Keratinocyte (primary cell): ENCODE measurements at regions not wholly inside any gene's neighbourhood (a gene's known extent, or its start where the extent isn't known, plus 50 kb on each side); places are given as distances from the start of the nearest gene placed in this dataset.

Experiments
- DNase-seq: peaks from one replicate; pipeline ENCODE4 v3.0.0-alpha.2; 2011; ENCODE audit warnings: low read depth, missing footprints, low spot score
- FAIRE-seq: peaks from 2 replicates; lab custom pipeline; 2011; peaks lifted over from hg19 to GRCh38; lab: Jason Lieb, UNC
- H2AFZ ChIP-seq: 2 replicates; pipeline ENCODE4 v1.6.0; 2012; ENCODE audit warnings: low read length, control low read depth, inconsistent platforms; ENCODE audit not compliant: control insufficient read depth
- H3K27ac ChIP-seq: 2 replicates; pipeline ENCODE4 v1.5.1; 2011; ENCODE audit warnings: low read length; ENCODE audit not compliant: control insufficient read depth, insufficient read depth
- H3K27me3 ChIP-seq: 3 replicates; pipeline ENCODE4 v1.6.0; 2011; ENCODE audit warnings: low read length; ENCODE audit not compliant: control insufficient read depth, insufficient read depth; ENCODE audit errors: extremely low read depth
- H3K36me3 ChIP-seq, 2 experiments: 2 replicates in 1 of 2; 3 replicates in 1 of 2; pipeline ENCODE4 v1.5.1; 2011; ENCODE audit warnings: low read length in 2 of 2, mild to moderate bottlenecking in 1 of 2; ENCODE audit not compliant: control insufficient read depth in 2 of 2, insufficient read depth in 2 of 2; ENCODE audit errors: extremely low read depth in 1 of 2
- H3K4me1 ChIP-seq: 3 replicates; pipeline ENCODE4 v1.5.1; 2011; ENCODE audit warnings: low read length; ENCODE audit not compliant: control insufficient read depth, insufficient read depth; ENCODE audit errors: extremely low read depth
- H3K4me2 ChIP-seq: 3 replicates; pipeline ENCODE4 v1.6.0; 2011; ENCODE audit warnings: low read depth, low read length; ENCODE audit not compliant: control insufficient read depth, insufficient read depth; ENCODE audit errors: extremely low read depth
- H3K4me3 ChIP-seq, 3 experiments: fragments of 200-600 bp in 1 of 3; sonication (generic) in 1 of 3; 2 replicates in 2 of 3; 3 replicates in 1 of 3; pipeline ENCODE4 v1.5.1; 2011 to 2016; ENCODE audit warnings: low read length in 3 of 3, mild to moderate bottlenecking in 3 of 3, control low read depth in 2 of 3, inconsistent platforms in 1 of 3, low read depth in 1 of 3, mixed read lengths in 1 of 3, mixed run types in 1 of 3, moderate library complexity in 1 of 3; ENCODE audit not compliant: control insufficient read depth in 2 of 3, insufficient read depth in 2 of 3; ENCODE audit errors: extremely low read depth in 1 of 3
- H3K79me2 ChIP-seq: 2 replicates; pipeline ENCODE4 v1.6.0; 2012; ENCODE audit warnings: low read length; ENCODE audit not compliant: control insufficient read depth, insufficient read depth
- H3K9ac ChIP-seq: 3 replicates; pipeline ENCODE4 v1.6.0; 2011; ENCODE audit warnings: low read length; ENCODE audit not compliant: control insufficient read depth, insufficient read depth; ENCODE audit errors: extremely low read depth
- H3K9me1 ChIP-seq: 3 replicates; pipeline ENCODE4 v1.6.0; 2011; ENCODE audit warnings: low read length; ENCODE audit not compliant: control insufficient read depth, insufficient read depth; ENCODE audit errors: extremely low read depth
- H3K9me3 ChIP-seq: 2 replicates; pipeline ENCODE4 v1.5.1; 2012; ENCODE audit warnings: low read depth, low read length; ENCODE audit not compliant: control insufficient read depth
- H4K20me1 ChIP-seq: 3 replicates; pipeline ENCODE4 v1.6.0; 2011; ENCODE audit warnings: low read length; ENCODE audit not compliant: control insufficient read depth, insufficient read depth; ENCODE audit errors: extremely low read depth
- CTCF ChIP-seq, 3 experiments: IDR thresholded peaks in 1 of 3; conservative IDR thresholded peaks in 1 of 3; optimal IDR thresholded peaks in 1 of 3; 2 replicates in 2 of 3; 3 replicates in 1 of 3; pipeline versions ENCODE3 to v1.5.1; 2011; ENCODE audit warnings: low read length in 3 of 3, mild to moderate bottlenecking in 3 of 3, moderate library complexity in 2 of 3, control low read depth in 1 of 3, inconsistent platforms in 1 of 3; ENCODE audit not compliant: insufficient read depth in 2 of 3; ENCODE audit errors: extremely low read depth in 1 of 3
- EZH2 ChIP-seq: IDR thresholded peaks from one replicate; pipeline ENCODE4 v1.6.1; 2012; ENCODE audit warnings: inconsistent platforms, mild to moderate bottlenecking, low read length, moderate library complexity
- dilution Hi-C: fragments of 300-500 bp; cut with MboI; formaldehyde crosslinking; loops from one replicate; pipeline ENCODE4 v1.7.0; 2020; ENCODE audit warnings: low sequenced_read_pairs; ENCODE audit not compliant: extremely low pct_ligation_motif_present

DNA sequence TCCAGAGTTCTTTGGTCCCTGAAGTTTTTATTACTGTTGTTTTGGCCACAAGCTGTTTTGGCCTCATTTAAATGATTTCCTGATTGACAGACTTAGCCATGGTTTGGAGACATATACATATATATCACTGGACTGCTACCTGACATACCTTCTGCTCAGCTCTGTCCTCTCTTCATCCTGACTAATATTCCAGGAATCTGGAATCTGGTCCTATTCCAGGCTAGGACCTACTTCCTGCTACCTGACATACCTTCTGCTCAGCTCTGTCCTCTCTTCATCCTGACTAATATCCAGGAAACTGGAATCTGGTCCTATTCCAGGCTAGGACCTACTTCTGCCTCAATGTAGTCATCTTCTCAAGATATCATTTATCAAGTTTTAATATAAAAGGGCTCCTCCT, 724.4 kb upstream of the ROBO1 start:
- Histone ChIP-seq H3K4me3 (no peak overlapping the region), H4K20me1 (no peaks in the 10 kb centered on the region), H3K4me1 (no peaks in the 10 kb centered on the region), H3K36me3 (no peaks in the 10 kb centered on the region), H2AFZ (no peak overlapping the region), H3K9me3 (no peaks in the 10 kb centered on the region), H3K4me2 (no peak overlapping the region), H3K27me3 (no peaks in the 10 kb centered on the region), H3K9ac (no peak overlapping the region), H3K79me2 (no peaks in the 10 kb centered on the region), H3K9me1 (no peaks in the 10 kb centered on the region), H3K27ac (no peak overlapping the region)
- DNase-seq, result no peak
- TF ChIP-seq CTCF (optimal IDR thresholded peaks at IDR 0.05 in 1 of 3, IDR thresholded peaks at IDR 0.05 in 1 of 3, conservative IDR thresholded peaks at IDR 0.05 in 1 of 3; ENCODE audit: extremely low read depth in 1 of 3, insufficient read depth in 2 of 3, low read length in 3 of 3), result no peak
- TF ChIP-seq EZH2, result no peak
- dilution Hi-C loops, result no loop called here
- FAIRE-seq, result peak; percentile 17

GRCh38 chr3:80472961-80473360, 705.2 kb upstream of the ROBO1 start:
- H3K9me1 ChIP-seq, result no peaks in the 10 kb centered on the region
- H3K9me3 ChIP-seq, result no peaks in the 10 kb centered on the region
- H2AFZ ChIP-seq, result no peak overlapping the region
- H4K20me1 ChIP-seq, result no peaks in the 10 kb centered on the region
- no peaks in the 10 kb centered on the region for H3K79me2 ChIP-seq
- no peak overlapping the region for H3K9ac ChIP-seq
- dilution Hi-C loops, result no loop called here
- H3K27me3 ChIP-seq, result no peaks in the 10 kb centered on the region
- DNase-seq, result no peak
- H3K4me3 ChIP-seq, result no peak overlapping the region
- no peak for TF ChIP-seq CTCF (optimal IDR thresholded peaks at IDR 0.05 in 1 of 3, IDR thresholded peaks at IDR 0.05 in 1 of 3, conservative IDR thresholded peaks at IDR 0.05 in 1 of 3; ENCODE audit: extremely low read depth in 1 of 3, insufficient read depth in 2 of 3, low read length in 3 of 3)
- no peak for TF ChIP-seq EZH2
- no peaks in the 10 kb centered on the region for H3K4me1 ChIP-seq
- H3K36me3 ChIP-seq, result no peaks in the 10 kb centered on the region
- no peak for FAIRE-seq
- H3K4me2 ChIP-seq, result no peak overlapping the region
- no peak overlapping the region for H3K27ac ChIP-seq
